Activated CD4-positive, alpha-beta T cell treated with anti-CD3 and anti-CD28 coated beads, Interleukin-10, Interleukin-2, amounts not matched to agents 100 ng/mL and 50 ng/mL, durations not matched to agents 16 hours and 8 hours (primary cell): ENCODE measurements at regions not wholly inside any gene's neighbourhood (a gene's known extent, or its start where the extent isn't known, plus 50 kb on each side); places are given as distances from the start of the nearest gene placed in this dataset.

Experiments
- DNase-seq: peaks from one replicate; pipeline ENCODE4 v3.0.0-alpha.2; 2020

GRCh38 chr5:27639005-27639612 lies 600.7 kb upstream of the CDH9 start:
- DNase-seq, result no peak

- DNase-seq, result no peak
Observed at GRCh38 chr5:27619982-27620381, 581.6 kb upstream of the CDH9 start.

- DNase-seq, result no peak
Observed at GRCh38 chr5:27612161-27612560, 573.8 kb upstream of the CDH9 start.

GRCh38 chr5:27608992-27609391 lies 570.6 kb upstream of the CDH9 start:
- DNase-seq, result no peak

DNA sequence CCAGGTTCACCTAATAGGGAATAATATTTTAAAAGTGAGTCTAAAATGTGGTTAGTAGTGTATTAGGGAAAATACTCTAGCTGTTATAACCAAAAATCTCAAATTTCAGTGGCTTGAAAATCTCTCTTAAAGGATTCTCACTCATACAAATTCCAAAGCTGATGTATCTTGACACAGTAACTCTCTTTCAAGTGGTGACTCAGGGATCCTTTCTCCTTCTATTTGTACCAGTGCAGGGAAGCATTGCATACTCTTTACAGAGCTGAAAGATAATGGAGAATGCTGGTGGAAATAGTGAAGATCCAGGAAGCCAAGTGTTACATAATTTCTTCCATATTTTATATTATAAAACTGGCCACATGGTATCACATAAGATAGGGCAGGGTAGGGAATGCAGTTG lies 560.2 kb upstream of the CDH9 start:
- DNase-seq, result no peak

DNA sequence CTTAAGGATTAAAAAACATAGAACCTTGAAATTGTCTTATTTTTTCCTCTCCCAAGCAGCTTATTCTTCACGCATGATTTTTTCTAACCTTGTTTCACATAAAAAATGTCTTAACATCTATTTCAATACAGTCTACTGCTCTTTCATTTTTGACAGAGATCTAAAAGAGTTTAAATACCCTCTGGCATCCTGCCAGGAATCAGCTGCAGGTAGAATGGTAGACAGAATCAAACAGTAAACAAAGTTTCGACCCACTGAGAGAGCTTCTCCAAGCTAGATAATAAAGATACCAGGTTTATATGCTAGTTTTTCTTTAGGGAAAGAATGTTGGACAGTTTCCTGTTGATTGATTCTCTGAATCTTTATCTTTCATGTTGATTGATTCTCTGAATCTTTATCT lies 555.8 kb upstream of the CDH9 start:
- no peak for DNase-seq

GRCh38 chr5:27592231-27592630 lies 553.8 kb upstream of the CDH9 start:
- no peak for DNase-seq

- no peak for DNase-seq
Observed at GRCh38 chr5:27590503-27590902, 552.1 kb upstream of the CDH9 start.

- DNase-seq, result no peak
Observed at GRCh38 chr5:27578279-27578678, 539.9 kb upstream of the CDH9 start.

GRCh38 chr5:27571681-27572080 lies 533.3 kb upstream of the CDH9 start:
- no peak for DNase-seq

GRCh38 chr5:27568811-27569210 lies 530.4 kb upstream of the CDH9 start:
- DNase-seq, result no peak

GRCh38 chr5:27561408-27561807 lies 523.0 kb upstream of the CDH9 start:
- DNase-seq, result no peak

- no peak for DNase-seq
Observed at GRCh38 chr5:27548484-27548883, 510.1 kb upstream of the CDH9 start.

DNA sequence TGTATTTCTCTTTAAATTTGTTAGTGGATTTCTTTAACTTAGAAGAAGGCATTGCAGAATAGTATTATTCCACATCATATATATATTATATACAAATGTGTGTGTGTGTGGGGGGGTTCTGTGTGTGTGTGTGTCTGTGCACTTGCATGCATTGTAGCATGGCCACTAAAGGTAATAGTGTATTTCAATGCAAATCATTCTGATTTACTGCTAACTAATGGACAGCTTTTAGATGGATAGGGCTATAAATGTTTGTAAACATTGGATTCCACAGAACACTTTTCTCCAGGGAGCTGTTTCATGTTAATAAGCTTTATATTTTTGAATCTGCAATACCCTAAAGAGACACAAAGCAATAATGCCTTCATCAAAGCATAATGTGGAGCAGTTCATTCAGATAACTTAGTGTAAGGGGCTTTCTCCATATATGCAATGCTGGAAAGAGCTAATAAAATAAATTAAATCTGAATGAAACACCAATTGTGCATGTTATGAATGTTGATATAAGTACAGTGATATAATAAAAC lies 496.7 kb upstream of the CDH9 start:
- DNase-seq, result no peak

DNA sequence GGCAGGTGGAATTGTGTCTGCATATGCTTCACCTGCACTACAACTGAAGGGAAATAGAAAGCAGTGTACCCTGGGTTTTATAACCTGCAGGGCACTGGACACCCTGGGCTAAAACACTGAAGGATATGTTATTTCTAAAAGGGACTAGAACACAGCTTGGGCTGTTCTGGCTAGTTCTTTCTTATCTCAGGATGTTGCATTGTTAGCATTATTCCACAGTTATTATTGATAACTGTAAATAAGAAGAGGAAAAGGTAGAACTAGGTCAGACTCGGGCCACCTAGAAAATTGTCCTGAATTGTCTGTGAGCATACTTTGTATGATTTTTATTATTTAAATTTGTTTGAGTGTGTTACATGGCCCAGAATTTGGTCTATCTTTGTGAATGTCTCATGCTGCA lies 493.9 kb upstream of the CDH9 start:
- DNase-seq, result no peak

DNA sequence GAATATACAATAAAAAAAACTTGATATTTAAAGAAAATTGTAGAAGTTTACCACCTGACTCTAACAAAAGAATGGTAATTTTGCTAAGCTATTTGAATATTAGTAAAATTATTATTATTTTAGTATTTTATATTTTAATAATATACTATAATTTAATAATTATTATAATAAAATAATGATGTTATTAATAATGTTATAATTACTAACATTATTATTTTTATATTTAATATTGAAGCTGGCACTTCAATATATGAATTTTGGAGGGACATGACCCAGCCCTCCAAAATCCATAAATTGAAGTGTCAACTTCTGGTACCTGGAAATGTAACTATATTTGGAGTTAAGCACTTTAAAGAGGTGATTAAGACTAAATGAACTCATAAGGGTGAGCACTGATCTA lies 486.1 kb upstream of the CDH9 start:
- DNase-seq, result no peak

GRCh38 chr5:27523629-27524028 lies 485.2 kb upstream of the CDH9 start:
- no peak for DNase-seq

DNA sequence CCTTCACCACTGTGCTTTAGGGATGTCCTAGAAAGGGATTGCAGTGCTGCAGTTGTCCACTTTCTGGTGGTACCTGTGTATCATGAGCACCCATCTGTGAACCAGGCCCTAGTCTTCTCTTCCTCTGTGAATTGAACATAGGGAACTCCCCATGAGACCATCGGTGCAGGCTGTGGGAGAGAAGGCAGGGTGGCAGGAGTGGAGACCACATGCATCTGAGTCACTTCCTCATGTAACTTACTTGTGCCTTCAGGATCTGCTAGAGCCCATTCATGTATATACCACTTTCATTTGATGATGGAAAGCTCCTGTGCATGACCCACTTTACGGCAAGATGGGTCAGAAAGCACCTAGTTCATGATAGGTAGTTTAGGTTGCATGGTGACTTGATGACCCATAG lies 478.1 kb upstream of the CDH9 start:
- no peak for DNase-seq

- no peak for DNase-seq
Observed at GRCh38 chr5:27511061-27511460, 472.7 kb upstream of the CDH9 start.

DNA sequence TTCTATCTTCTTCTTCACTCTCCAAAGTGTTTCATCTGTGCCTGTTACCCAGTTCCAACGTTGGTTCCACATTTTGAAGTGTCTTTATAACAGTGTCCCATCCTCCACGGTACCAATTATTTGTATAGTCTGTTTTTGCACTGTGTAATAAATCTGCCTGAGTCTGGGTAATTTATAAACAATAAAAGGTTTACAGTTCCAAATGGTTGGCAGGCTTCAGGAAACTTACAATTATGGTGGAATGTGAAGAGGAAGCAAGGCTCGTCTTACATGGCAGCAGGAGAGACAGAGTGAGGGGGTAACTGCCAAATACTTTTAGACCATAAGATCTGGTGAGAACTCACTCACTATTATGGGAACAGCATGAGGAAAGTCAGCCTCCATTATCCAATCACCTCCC lies 465.4 kb upstream of the CDH9 start:
- no peak for DNase-seq

- no peak for DNase-seq
Observed at GRCh38 chr5:27502236-27502635, 463.9 kb upstream of the CDH9 start.

GRCh38 chr5:27497491-27497890 lies 459.1 kb upstream of the CDH9 start:
- no peak for DNase-seq

DNA sequence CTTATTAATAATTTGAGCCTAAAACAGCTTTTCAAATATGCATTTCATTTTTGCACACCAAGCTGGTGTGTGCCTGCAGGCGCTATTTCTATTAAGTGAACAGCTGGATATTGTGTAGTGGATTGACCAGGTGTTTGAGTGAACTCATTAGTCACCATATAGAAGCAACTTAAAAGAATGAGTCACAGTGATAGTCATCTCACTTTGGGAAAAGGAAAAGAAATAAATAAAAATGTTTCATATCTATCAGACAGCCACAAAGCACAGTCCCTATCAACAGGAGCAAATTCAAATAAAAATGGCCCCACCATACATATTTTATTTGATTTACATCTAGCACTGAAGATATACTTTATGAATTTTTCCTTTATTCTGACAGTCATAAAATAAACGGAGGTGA lies 456.5 kb upstream of the CDH9 start:
- no peak for DNase-seq

GRCh38 chr5:27491746-27492439 lies 453.5 kb upstream of the CDH9 start:
- DNase-seq, result no peak

- DNase-seq, result no peak
Observed at GRCh38 chr5:27491047-27491446, 452.7 kb upstream of the CDH9 start.
